NB4 (cell line): ENCODE measurements at regions not wholly inside any gene's neighbourhood (a gene's known extent, or its start where the extent isn't known, plus 50 kb on each side); places are given as distances from the start of the nearest gene placed in this dataset.

ENCODE experiments used
- DNase-seq: peaks from one replicate; pipeline ENCODE4 v3.0.0; 2010; ENCODE audit warnings: low read depth
- H3K4me3 ChIP-seq: one replicate; pipeline ENCODE4 v1.5.1; 2011; ENCODE audit warnings: mild to moderate bottlenecking, low read depth, low read length, moderate library complexity
- CTCF ChIP-seq: IDR thresholded peaks from one replicate; pipeline ENCODE4 v1.5.1; 2012; ENCODE audit warnings: low read depth, low read length
- MAX ChIP-seq: IDR thresholded peaks from 2 replicates; pipeline ENCODE4 v1.6.1; 2011; ENCODE audit warnings: low read depth, low read length
- MYC ChIP-seq: IDR thresholded peaks from 2 replicates; pipeline ENCODE4 v1.6.1; 2011; ENCODE audit warnings: low read depth, low read length
- POLR2A ChIP-seq: IDR thresholded peaks from 2 replicates; pipeline ENCODE4 v1.6.1; 2011; ENCODE audit warnings: mild to moderate bottlenecking; ENCODE audit not compliant: insufficient read length; ENCODE audit errors: extremely low read depth

DNA sequence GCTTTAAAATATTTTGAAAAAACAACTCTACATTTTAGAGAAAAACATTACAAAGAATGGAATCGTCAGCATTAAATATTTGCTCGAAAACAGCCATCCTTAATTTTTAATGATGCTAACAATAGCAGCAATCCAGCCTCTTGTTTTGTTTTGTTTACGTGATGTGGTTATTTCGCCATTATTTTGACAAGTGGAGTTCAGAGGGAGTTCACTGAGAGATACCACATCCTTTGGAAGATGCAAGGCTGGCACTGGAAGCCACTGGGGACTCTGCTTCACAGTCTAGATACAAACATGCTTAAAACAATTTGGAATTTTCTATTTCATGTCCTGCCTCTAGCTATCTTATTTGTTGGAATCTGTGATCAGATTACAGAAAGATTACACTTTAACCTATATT, 556.3 kb downstream of the PCDH17 start:
- TF ChIP-seq MAX: no peak
- no peak for TF ChIP-seq CTCF
- TF ChIP-seq POLR2A: no peak
- no peak for TF ChIP-seq MYC
- DNase-seq: no peak
- no peak overlapping the region for H3K4me3 ChIP-seq

DNA sequence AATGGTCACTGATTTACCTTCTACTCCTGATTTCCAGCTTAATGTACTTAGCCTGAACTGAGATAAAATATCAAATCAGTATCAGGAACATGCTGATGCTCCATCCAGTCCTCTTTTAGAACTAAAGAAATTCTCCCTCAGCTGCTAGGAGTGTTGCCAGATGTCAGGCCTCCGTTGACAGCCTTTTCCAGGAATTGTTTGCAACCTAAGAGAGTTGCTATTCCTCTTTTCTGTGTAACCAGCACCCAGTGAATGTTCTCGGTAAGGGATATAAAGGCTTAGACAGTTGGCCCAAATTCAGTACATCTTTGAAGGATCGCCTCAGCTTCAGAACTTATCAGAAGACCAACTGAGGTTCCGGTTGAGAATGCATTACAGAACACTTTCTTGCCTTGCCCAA, 559.0 kb downstream of the PCDH17 start:
- no peak for TF ChIP-seq MAX
- no peak for TF ChIP-seq POLR2A
- TF ChIP-seq MYC: no peak
- no peak for TF ChIP-seq CTCF
- H3K4me3 ChIP-seq: no peak overlapping the region
- no peak for DNase-seq

DNA sequence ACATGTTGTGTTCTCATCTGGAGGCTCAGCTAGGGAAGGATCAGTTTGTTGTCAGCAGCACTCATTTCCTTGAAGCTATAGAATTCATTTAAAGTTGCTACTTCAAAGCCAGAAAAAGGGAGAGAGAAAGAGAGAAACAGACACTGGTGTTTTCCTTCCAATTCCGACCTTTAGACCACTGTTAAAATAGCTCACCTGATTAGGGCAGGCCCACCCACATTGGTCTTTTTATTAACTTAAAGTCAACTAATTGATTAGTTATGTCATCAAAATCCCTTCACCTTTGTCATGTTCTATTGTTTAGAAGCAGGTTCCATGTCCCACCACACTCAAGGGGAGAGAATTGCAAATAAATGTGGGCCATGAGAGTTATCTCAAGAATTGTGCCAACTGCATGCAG, 560.2 kb downstream of the PCDH17 start:
- no peak overlapping the region for H3K4me3 ChIP-seq
- TF ChIP-seq MYC: no peak
- TF ChIP-seq MAX: no peak
- no peak for TF ChIP-seq CTCF
- no peak for TF ChIP-seq POLR2A
- no peak for DNase-seq

DNA sequence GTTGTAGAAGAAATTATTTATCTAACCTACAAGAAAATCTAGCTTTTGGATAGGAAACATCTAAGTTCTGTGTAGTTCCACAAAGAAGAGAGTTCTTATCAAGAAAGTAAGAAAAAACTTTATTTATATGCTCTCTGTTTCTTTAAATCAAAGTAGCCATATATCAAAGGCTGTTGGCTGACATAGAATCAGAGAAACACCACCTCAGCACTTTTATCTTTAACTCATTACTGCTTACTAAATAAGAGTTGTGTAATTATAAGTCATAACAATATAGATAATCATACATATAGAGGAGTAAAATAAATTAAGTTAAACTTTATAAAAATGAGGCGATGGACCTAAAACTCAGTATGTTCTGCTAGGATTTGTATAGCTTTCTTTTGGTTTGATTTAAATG, 570.6 kb downstream of the PCDH17 start:
- no peak overlapping the region for H3K4me3 ChIP-seq
- TF ChIP-seq MYC (no peak), CTCF (no peak), MAX (no peak), POLR2A (no peak)
- no peak for DNase-seq

DNA sequence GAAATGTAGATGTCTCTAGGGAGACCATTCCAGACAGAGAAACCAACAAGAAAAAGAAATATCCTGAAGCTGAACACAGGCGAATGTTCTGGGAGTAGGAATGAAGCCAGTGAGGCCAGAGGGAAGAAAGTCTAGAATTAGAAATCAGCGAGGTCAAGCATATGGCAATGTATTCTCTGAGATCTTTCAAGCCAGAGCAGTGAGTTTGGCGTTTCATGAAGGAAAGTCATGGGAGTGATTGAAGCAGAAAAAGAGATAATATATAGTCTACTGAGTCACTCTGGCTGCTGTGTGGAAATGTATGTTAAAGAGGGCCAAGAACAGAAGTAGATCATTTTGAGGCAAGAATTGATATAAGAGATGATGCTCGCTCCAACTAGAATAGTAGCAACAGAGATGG, 576.0 kb downstream of the PCDH17 start:
- TF ChIP-seq MAX: no peak
- TF ChIP-seq CTCF: no peak
- TF ChIP-seq MYC: no peak
- no peak for TF ChIP-seq POLR2A
- H3K4me3 ChIP-seq: no peak overlapping the region
- DNase-seq: no peak

GRCh38 chr13:58235454-58235853, 603.9 kb downstream of the PCDH17 start:
- DNase-seq: no peak
- no peak overlapping the region for H3K4me3 ChIP-seq
- TF ChIP-seq POLR2A: no peak
- no peak for TF ChIP-seq CTCF
- no peak for TF ChIP-seq MYC
- TF ChIP-seq MAX: no peak
